ENCODE measurements at regions not wholly inside any gene's neighbourhood (a gene's known extent, or its start where the extent isn't known, plus 50 kb on each side); places are given as distances from the start of the nearest gene placed in this dataset.

DNA sequence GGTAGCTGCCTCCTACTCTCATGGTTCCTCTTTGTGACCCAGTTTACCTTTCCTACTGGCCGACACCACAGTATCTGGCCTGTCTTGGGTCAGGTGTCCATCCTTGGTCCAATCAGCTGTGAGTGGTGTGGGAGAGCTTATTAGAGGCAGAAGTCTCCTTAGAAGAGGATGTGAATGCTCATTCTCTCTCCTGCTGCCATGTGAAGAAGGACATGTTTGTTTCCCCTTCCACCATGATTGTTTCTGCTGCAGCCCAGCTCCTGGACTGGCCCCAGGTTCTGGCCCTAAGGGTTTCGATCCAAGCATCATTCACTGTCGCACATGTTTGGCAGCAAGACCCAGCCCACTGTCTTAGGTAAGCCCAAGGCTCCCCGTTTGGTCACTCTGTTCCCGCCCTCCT lies 55.3 kb upstream of the TGIF1 start:
- Mint-ChIP-seq H3K9me3 (peaks cover 17% of the 10 kb centered on the region), H3K27me3 (no peaks in the 10 kb centered on the region), H3K4me1 (ENCODE audit: low read depth) (no peaks in the 10 kb centered on the region), H3K27ac (no peak overlapping the region), H3K36me3 (ENCODE audit: low read depth) (no peaks in the 10 kb centered on the region), H3K4me3 (no peak overlapping the region)
- intact Hi-C loops (cut with micrococcal nuclease): no loop called here
- POLR2A ChIA-PET: no interaction called here
- TF ChIP-seq, protein P1, sequence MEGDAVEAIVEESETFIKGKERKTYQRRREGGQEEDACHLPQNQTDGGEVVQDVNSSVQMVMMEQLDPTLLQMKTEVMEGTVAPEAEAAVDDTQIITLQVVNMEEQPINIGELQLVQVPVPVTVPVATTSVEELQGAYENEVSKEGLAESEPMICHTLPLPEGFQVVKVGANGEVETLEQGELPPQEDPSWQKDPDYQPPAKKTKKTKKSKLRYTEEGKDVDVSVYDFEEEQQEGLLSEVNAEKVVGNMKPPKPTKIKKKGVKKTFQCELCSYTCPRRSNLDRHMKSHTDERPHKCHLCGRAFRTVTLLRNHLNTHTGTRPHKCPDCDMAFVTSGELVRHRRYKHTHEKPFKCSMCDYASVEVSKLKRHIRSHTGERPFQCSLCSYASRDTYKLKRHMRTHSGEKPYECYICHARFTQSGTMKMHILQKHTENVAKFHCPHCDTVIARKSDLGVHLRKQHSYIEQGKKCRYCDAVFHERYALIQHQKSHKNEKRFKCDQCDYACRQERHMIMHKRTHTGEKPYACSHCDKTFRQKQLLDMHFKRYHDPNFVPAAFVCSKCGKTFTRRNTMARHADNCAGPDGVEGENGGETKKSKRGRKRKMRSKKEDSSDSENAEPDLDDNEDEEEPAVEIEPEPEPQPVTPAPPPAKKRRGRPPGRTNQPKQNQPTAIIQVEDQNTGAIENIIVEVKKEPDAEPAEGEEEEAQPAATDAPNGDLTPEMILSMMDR (IDR thresholded peaks at IDR 0.05): no peak
- CTCF ChIA-PET: interaction anchor here (1.4 kb wide), 1 partner anchor 8 kb away, joined by 4 read pairs; no protein-coding TSS in a partner anchor
- ATAC-seq: no peak
- no peak for DNase-seq

DNA sequence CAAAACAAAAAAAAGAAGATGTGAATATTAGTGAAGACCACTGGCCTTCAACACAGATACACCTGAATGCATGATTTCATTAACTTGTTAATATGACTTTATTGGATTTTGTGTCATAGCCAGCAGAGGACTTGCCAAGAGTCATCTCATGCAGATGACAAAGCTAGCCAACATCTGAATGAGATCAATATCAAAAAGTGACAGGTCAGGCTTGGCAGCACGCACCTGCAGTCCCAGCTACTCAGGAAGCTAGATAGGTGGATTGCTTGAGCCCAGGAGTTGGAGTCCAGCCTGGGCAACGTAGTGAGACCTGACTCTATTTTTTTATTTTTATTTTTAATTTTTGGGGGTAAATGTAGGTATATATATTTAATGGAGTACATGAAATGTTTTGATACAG lies 54.5 kb upstream of the TGIF1 start:
- H3K4me3 Mint-ChIP-seq: no peak overlapping the region
- H3K9me3 Mint-ChIP-seq: peaks cover 12% of the 10 kb centered on the region
- no peaks in the 10 kb centered on the region for H3K4me1 Mint-ChIP-seq (ENCODE audit: low read depth)
- intact Hi-C loops (cut with micrococcal nuclease): no loop called here
- DNase-seq (no peak), ATAC-seq (no peak)
- TF ChIP-seq, protein P1 (IDR thresholded peaks at IDR 0.05): no peak
- CTCF ChIA-PET: interaction anchor here (1.4 kb wide), 1 partner anchor 9 kb away, joined by 4 read pairs; no protein-coding TSS in a partner anchor
- H3K27ac Mint-ChIP-seq: no peak overlapping the region
- H3K36me3 Mint-ChIP-seq (ENCODE audit: low read depth): no peaks in the 10 kb centered on the region
- H3K27me3 Mint-ChIP-seq: no peaks in the 10 kb centered on the region
- POLR2A ChIA-PET: no interaction called here

- ChIA-PET CTCF (interaction anchor here (0.7 to 1.6 kb wide), 3 partner anchors 11 to 100 kb away, joined by 3 to 4 read pairs (median 3); no protein-coding TSS in a partner anchor), POLR2A (no interaction called here)
- Mint-ChIP-seq H3K4me1 (ENCODE audit: low read depth) (peaks cover 4% of the 10 kb centered on the region), H3K27ac (no peak overlapping the region), H3K4me3 (no peak overlapping the region), H3K27me3 (no peaks in the 10 kb centered on the region), H3K9me3 (peaks cover 8% of the 10 kb centered on the region), H3K36me3 (ENCODE audit: low read depth) (no peaks in the 10 kb centered on the region)
- no peak for DNase-seq
- ATAC-seq: no peak
- TF ChIP-seq, protein P1 (IDR thresholded peaks at IDR 0.05): no peak
- intact Hi-C loops (cut with micrococcal nuclease): no loop called here
Observed at GRCh38 chr18:3397031-3397750, 52.8 kb upstream of the TGIF1 start.

DNA sequence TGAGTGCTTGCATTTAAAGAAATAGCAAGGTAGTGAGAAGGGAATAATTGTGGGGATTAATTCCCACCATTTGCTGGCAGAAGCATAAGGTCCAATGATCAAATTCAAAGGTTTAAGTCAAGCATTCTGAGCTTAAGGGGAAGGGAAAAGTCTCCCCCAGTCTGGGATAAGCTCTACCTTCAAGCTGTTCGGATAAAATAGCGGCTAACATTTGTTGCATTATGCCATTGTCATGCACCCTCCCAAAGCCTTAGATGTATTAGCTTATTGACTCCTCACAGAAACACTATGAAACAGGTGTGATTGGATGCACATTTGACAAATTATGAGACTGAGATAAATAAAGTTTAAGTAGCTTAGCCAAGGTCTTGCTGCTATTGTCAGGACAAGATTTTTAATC lies 52.2 kb upstream of the TGIF1 start:
- CTCF ChIA-PET: interaction anchor here (0.8 to 1.6 kb wide), 3 partner anchors 18 to 100 kb away, joined by 3 to 4 read pairs (median 3); no protein-coding TSS in a partner anchor
- H3K4me1 Mint-ChIP-seq (ENCODE audit: low read depth): peaks cover 4% of the 10 kb centered on the region

More for the DNA sequence above, 52.2 kb upstream of the TGIF1 start:
- Mint-ChIP-seq H3K27ac (no peak overlapping the region), H3K36me3 (ENCODE audit: low read depth) (no peaks in the 10 kb centered on the region), H3K27me3 (no peaks in the 10 kb centered on the region), H3K9me3 (peaks cover 8% of the 10 kb centered on the region), H3K4me3 (no peak overlapping the region)
- DNase-seq (no peak), ATAC-seq (no peak)
- TF ChIP-seq, protein P1 (IDR thresholded peaks at IDR 0.05): no peak
- intact Hi-C loops (cut with micrococcal nuclease): no loop called here
- POLR2A ChIA-PET: no interaction called here

Data from activated CD8-positive, alpha-beta T cell treated with anti-CD3 and anti-CD28 coated beads for 36 hours (primary cell).